ENCODE measurements at regions not wholly inside any gene's neighbourhood (a gene's known extent, or its start where the extent isn't known, plus 50 kb on each side); places are given as distances from the start of the nearest gene placed in this dataset.

GRCh38 chr4:76841026-76841425, 56.9 kb downstream of the SOWAHB start:
- Histone ChIP-seq H3K9me3 (ENCODE audit: control insufficient read depth in 4 of 4, low read length in 3 of 4) (no peaks in the 10 kb centered on the region), H3K27ac (ENCODE audit: low read depth in 1 of 2, low read length in 2 of 2) (no peak overlapping the region), H3K4me1 (ENCODE audit: control insufficient read depth in 4 of 4, insufficient read depth in 4 of 4, low read length in 3 of 4) (no peaks in the 10 kb centered on the region), H3K36me3 (ENCODE audit: control insufficient read depth in 4 of 4, insufficient read depth in 3 of 4, low read depth in 1 of 4, low read length in 3 of 4) (no peaks in the 10 kb centered on the region), H3K9ac (ENCODE audit: low read depth in 1 of 2, low read length in 2 of 2) (no peak overlapping the region), H3K4me3 (ENCODE audit: low read depth in 1 of 3, low read length in 3 of 3) (no peak overlapping the region), H3K27me3 (ENCODE audit: control insufficient read depth in 4 of 4, insufficient read depth in 4 of 4, low read length in 3 of 4) (no peaks in the 10 kb centered on the region)
- 93% methylated on average over 3 of the region's 3 CpGs for whole genome bisulfite sequencing
- no peak for DNase-seq (ENCODE audit: low spot score)
- TF ChIP-seq TAF1 (conservative IDR thresholded peaks at IDR 0.05) (no peak), JUND (IDR thresholded peaks at IDR 0.05) (no peak), FOXA1 (IDR thresholded peaks at IDR 0.05) (no peak), MAX (IDR thresholded peaks at IDR 0.05) (no peak), ATF3 (IDR thresholded peaks at IDR 0.05) (no peak), RXRA (IDR thresholded peaks at IDR 0.05) (no peak), HNF4G (IDR thresholded peaks at IDR 0.05) (no peak), RAD21 (IDR thresholded peaks at IDR 0.05) (no peak), EGR1 (IDR thresholded peaks at IDR 0.05; ENCODE audit: low read depth in 2 of 2) (no peak), FOXA2 (IDR thresholded peaks at IDR 0.05) (no peak), HNF4A (conservative IDR thresholded peaks at IDR 0.05) (no peak), GABPA (IDR thresholded peaks at IDR 0.05 in 1 of 2, conservative IDR thresholded peaks at IDR 0.05 in 1 of 2) (no peak), NR2F2 (IDR thresholded peaks at IDR 0.05) (no peak)
- TF ChIP-seq, protein P1, sequence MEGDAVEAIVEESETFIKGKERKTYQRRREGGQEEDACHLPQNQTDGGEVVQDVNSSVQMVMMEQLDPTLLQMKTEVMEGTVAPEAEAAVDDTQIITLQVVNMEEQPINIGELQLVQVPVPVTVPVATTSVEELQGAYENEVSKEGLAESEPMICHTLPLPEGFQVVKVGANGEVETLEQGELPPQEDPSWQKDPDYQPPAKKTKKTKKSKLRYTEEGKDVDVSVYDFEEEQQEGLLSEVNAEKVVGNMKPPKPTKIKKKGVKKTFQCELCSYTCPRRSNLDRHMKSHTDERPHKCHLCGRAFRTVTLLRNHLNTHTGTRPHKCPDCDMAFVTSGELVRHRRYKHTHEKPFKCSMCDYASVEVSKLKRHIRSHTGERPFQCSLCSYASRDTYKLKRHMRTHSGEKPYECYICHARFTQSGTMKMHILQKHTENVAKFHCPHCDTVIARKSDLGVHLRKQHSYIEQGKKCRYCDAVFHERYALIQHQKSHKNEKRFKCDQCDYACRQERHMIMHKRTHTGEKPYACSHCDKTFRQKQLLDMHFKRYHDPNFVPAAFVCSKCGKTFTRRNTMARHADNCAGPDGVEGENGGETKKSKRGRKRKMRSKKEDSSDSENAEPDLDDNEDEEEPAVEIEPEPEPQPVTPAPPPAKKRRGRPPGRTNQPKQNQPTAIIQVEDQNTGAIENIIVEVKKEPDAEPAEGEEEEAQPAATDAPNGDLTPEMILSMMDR (IDR thresholded peaks at IDR 0.05; ENCODE audit: low read depth, low read length, missing input control) = no peak

GRCh38 chr4:76836860-76837562, 60.9 kb downstream of the SOWAHB start:
- Histone ChIP-seq H3K27ac (ENCODE audit: low read depth in 1 of 2, low read length in 2 of 2) (no peak overlapping the region), H3K9me3 (ENCODE audit: control insufficient read depth in 4 of 4, low read length in 3 of 4) (no peaks in the 10 kb centered on the region), H3K4me3 (ENCODE audit: low read depth in 1 of 3, low read length in 3 of 3) (no peak overlapping the region), H3K9ac (ENCODE audit: low read depth in 1 of 2, low read length in 2 of 2) (no peak overlapping the region), H3K36me3 (ENCODE audit: control insufficient read depth in 4 of 4, insufficient read depth in 3 of 4, low read depth in 1 of 4, low read length in 3 of 4) (no peaks in the 10 kb centered on the region), H3K4me1 (ENCODE audit: control insufficient read depth in 4 of 4, insufficient read depth in 4 of 4, low read length in 3 of 4) (peaks cover 1 to 5% (median 3%) of the 10 kb centered on the region in 4 donors), H3K27me3 (ENCODE audit: control insufficient read depth in 4 of 4, insufficient read depth in 4 of 4, low read length in 3 of 4) (no peaks in the 10 kb centered on the region)
- TF ChIP-seq YY1 (IDR thresholded peaks at IDR 0.05) (no peak), REST (IDR thresholded peaks at IDR 0.05) (no peak), RAD21 (IDR thresholded peaks at IDR 0.05) (no peak), HNF4A (conservative IDR thresholded peaks at IDR 0.05) (peak in 1 of 2 donors; percentile 18), FOXA1 (IDR thresholded peaks at IDR 0.05) (no peak), SP1 (IDR thresholded peaks at IDR 0.05) (no peak), FOXA2 (IDR thresholded peaks at IDR 0.05) (no peak), JUND (IDR thresholded peaks at IDR 0.05) (no peak), NR2F2 (IDR thresholded peaks at IDR 0.05) (no peak), RXRA (IDR thresholded peaks at IDR 0.05) (peak in 1 of 2 donors; percentile 12), EGR1 (IDR thresholded peaks at IDR 0.05; ENCODE audit: low read depth in 2 of 2) (no peak)
- no peak for DNase-seq (ENCODE audit: low spot score)
- 51% methylated on average over 4 of the region's 4 CpGs for WGBS
